ENCODE measurements at regions not wholly inside any gene's neighbourhood (a gene's known extent, or its start where the extent isn't known, plus 50 kb on each side); places are given as distances from the start of the nearest gene placed in this dataset.

DNA sequence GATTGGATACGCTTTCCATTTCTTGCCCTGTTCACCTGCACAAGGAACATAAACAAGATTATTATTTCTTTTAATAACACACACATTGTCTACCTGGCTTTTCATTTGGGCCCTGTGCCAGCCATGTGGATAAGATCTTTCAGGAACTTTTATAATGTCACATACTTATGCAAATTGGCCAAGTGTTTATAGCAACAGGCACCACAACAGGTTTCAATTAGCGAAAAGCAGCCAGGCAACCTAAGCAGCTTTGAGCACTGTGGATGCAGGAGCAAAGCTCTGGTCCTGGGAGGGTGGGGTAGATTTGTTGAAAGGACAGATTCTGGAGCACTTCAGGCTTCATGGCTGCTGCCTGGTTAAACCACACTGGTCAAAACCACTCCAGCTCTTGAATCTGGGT, 217.4 kb downstream of the BARX2 start:
- Histone ChIP-seq H2AFZ (ENCODE audit: low read length) (no peak overlapping the region), H3K79me1 (ENCODE audit: insufficient read depth, low read depth, low read length, poor library complexity, severe bottlenecking) (no peaks in the 10 kb centered on the region), H3K14ac (ENCODE audit: insufficient read depth, low read length) (peak overlapping the region; percentile 52; the same call in 1 of the 2 replicates), H3K9ac (ENCODE audit: extremely low read depth, insufficient read length, low read length) (no peak overlapping the region), H2BK20ac (ENCODE audit: low read depth, low read length, poor library complexity, severe bottlenecking) (no peak overlapping the region), H3K4me1 (ENCODE audit: insufficient read depth, low read length) (peaks cover 5% of the 10 kb centered on the region; the same call in 1 of the 2 replicates), H2AK5ac (ENCODE audit: insufficient read length, low read length) (no peak overlapping the region), H3K4me2 (ENCODE audit: insufficient read depth, insufficient read length, low read length) (no peak overlapping the region), H3K23ac (ENCODE audit: insufficient read length, low read depth, low read length) (no peak overlapping the region), H3K56ac (ENCODE audit: insufficient read length, low read depth, low read length) (no peak overlapping the region), H4K8ac (replicated peaks; ENCODE audit: insufficient read length, low read depth, low read length) (no peak overlapping the region), H3K27ac (ENCODE audit: insufficient read length, low read depth, low read length) (no peak overlapping the region), H2BK120ac (ENCODE audit: low read depth, low read length, poor library complexity, severe bottlenecking) (no peak overlapping the region), H2BK12ac (ENCODE audit: insufficient read length, low read depth, low read length) (no peak overlapping the region), H3K9me3 (ENCODE audit: control insufficient read depth, low read depth, low read length) (no peaks in the 10 kb centered on the region), H3K27me3 (ENCODE audit: insufficient read depth, low read length) (no peaks in the 10 kb centered on the region), H3T11ph (ENCODE audit: low read length) (no peak overlapping the region), H2BK5ac (ENCODE audit: insufficient read length, low read length) (no peak overlapping the region), H3K79me2 (ENCODE audit: insufficient read depth, low read length) (no peaks in the 10 kb centered on the region), H3K23me2 (ENCODE audit: insufficient read length, low read depth, low read length, poor library complexity, severe bottlenecking) (no peaks in the 10 kb centered on the region), H3K18ac (ENCODE audit: insufficient read length, low read depth, low read length) (peak overlapping the region; percentile 35), H4K20me1 (ENCODE audit: control insufficient read depth, insufficient read depth, insufficient read length) (no peaks in the 10 kb centered on the region), H2BK15ac (ENCODE audit: low read depth, low read length) (no peak overlapping the region), H3K4ac (ENCODE audit: low read depth, low read length) (no peak overlapping the region), H4K5ac (ENCODE audit: insufficient read length, low read depth, low read length) (no peak overlapping the region), H4K91ac (ENCODE audit: insufficient read length, low read depth, low read length) (no peak overlapping the region)
- Mint-ChIP-seq H3K4me3 (no peak overlapping the region), H3K27me3 (ENCODE audit: low read depth) (peaks cover 7% of the 10 kb centered on the region), H3K9me3 (no peaks in the 10 kb centered on the region), H3K27ac (no peak overlapping the region), H3K36me3 (ENCODE audit: insufficient read depth in 1 of 3, low read depth in 3 of 3) (peaks cover 0 to 3% (median 0%) of the 10 kb centered on the region in 3 experiments; a peak in 2 of 7 replicates), H3K4me1 (peaks cover 0 to 8% of the 10 kb centered on the region in 2 experiments; a peak in 3 of 4 replicates)
- TF ChIP-seq, protein P1, sequence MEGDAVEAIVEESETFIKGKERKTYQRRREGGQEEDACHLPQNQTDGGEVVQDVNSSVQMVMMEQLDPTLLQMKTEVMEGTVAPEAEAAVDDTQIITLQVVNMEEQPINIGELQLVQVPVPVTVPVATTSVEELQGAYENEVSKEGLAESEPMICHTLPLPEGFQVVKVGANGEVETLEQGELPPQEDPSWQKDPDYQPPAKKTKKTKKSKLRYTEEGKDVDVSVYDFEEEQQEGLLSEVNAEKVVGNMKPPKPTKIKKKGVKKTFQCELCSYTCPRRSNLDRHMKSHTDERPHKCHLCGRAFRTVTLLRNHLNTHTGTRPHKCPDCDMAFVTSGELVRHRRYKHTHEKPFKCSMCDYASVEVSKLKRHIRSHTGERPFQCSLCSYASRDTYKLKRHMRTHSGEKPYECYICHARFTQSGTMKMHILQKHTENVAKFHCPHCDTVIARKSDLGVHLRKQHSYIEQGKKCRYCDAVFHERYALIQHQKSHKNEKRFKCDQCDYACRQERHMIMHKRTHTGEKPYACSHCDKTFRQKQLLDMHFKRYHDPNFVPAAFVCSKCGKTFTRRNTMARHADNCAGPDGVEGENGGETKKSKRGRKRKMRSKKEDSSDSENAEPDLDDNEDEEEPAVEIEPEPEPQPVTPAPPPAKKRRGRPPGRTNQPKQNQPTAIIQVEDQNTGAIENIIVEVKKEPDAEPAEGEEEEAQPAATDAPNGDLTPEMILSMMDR (conservative IDR thresholded peaks at IDR 0.05): no peak
- no peak for DNase-seq
- no CpG with 5 or more reads among the region's 2 CpGs for WGBS (ENCODE audit: extremely low coverage, insufficient read length, low lambda C conversion rate)
